ENCODE measurements at regions not wholly inside any gene's neighbourhood (a gene's known extent, or its start where the extent isn't known, plus 50 kb on each side); places are given as distances from the start of the nearest gene placed in this dataset.

- no peak for DNase-seq (ENCODE audit: low read depth)
- no peak for TF ChIP-seq CTCF (IDR thresholded peaks at IDR 0.05; ENCODE audit: insufficient read depth, low read depth, low read length)
- H3K4me3 ChIP-seq (ENCODE audit: low read depth, low read length): no peak overlapping the region
Measured at GRCh38 chr3:117955196-117955595, 1079.5 kb downstream of the IGSF11 start.

- no peak for TF ChIP-seq CTCF (IDR thresholded peaks at IDR 0.05; ENCODE audit: insufficient read depth, low read depth, low read length)
- DNase-seq (ENCODE audit: low read depth): no peak
- no peak overlapping the region for H3K4me3 ChIP-seq (ENCODE audit: low read depth, low read length)
Measured at GRCh38 chr3:117958027-117958426, 1076.6 kb downstream of the IGSF11 start.

GRCh38 chr3:117962750-117963149 lies 1071.9 kb downstream of the IGSF11 start:
- H3K4me3 ChIP-seq (ENCODE audit: low read depth, low read length): no peak overlapping the region
- no peak for TF ChIP-seq CTCF (IDR thresholded peaks at IDR 0.05; ENCODE audit: insufficient read depth, low read depth, low read length)
- no peak for DNase-seq (ENCODE audit: low read depth)

GRCh38 chr3:117963858-117964257 lies 1070.8 kb downstream of the IGSF11 start:
- no peak for TF ChIP-seq CTCF (IDR thresholded peaks at IDR 0.05; ENCODE audit: insufficient read depth, low read depth, low read length)
- no peak overlapping the region for H3K4me3 ChIP-seq (ENCODE audit: low read depth, low read length)
- DNase-seq (ENCODE audit: low read depth): no peak

- no peak for DNase-seq (ENCODE audit: low read depth)
- H3K4me3 ChIP-seq (ENCODE audit: low read depth, low read length): no peak overlapping the region
- no peak for TF ChIP-seq CTCF (IDR thresholded peaks at IDR 0.05; ENCODE audit: insufficient read depth, low read depth, low read length)
Measured at GRCh38 chr3:117964814-117965213, 1069.8 kb downstream of the IGSF11 start.

GRCh38 chr3:117977504-117978228 lies 1057.0 kb downstream of the IGSF11 start:
- DNase-seq (ENCODE audit: low read depth): no peak
- no peak overlapping the region for H3K4me3 ChIP-seq (ENCODE audit: low read depth, low read length)
- TF ChIP-seq CTCF (IDR thresholded peaks at IDR 0.05; ENCODE audit: insufficient read depth, low read depth, low read length): no peak

- H3K4me3 ChIP-seq (ENCODE audit: low read depth, low read length): no peak overlapping the region
- no peak for TF ChIP-seq CTCF (IDR thresholded peaks at IDR 0.05; ENCODE audit: insufficient read depth, low read depth, low read length)
- DNase-seq (ENCODE audit: low read depth): no peak
Measured at GRCh38 chr3:117979466-117979865, 1055.2 kb downstream of the IGSF11 start.
